Keratinocyte (primary cell): ENCODE measurements at regions not wholly inside any gene's neighbourhood (a gene's known extent, or its start where the extent isn't known, plus 50 kb on each side); places are given as distances from the start of the nearest gene placed in this dataset.

Experiments used
- DNase-seq: peaks from one replicate; pipeline ENCODE4 v3.0.0-alpha.2; 2011; ENCODE audit warnings: low read depth, missing footprints, low spot score
- FAIRE-seq: peaks from 2 replicates; lab custom pipeline; 2011; peaks lifted over from hg19 to GRCh38; lab: Jason Lieb, UNC
- H2AFZ ChIP-seq: 2 replicates; pipeline ENCODE4 v1.6.0; 2012; ENCODE audit warnings: low read length, control low read depth, inconsistent platforms; ENCODE audit not compliant: control insufficient read depth
- H3K27ac ChIP-seq: 2 replicates; pipeline ENCODE4 v1.5.1; 2011; ENCODE audit warnings: low read length; ENCODE audit not compliant: control insufficient read depth, insufficient read depth
- H3K27me3 ChIP-seq: 3 replicates; pipeline ENCODE4 v1.6.0; 2011; ENCODE audit warnings: low read length; ENCODE audit not compliant: control insufficient read depth, insufficient read depth; ENCODE audit errors: extremely low read depth
- H3K36me3 ChIP-seq, 2 experiments: 2 replicates in 1 of 2; 3 replicates in 1 of 2; pipeline ENCODE4 v1.5.1; 2011; ENCODE audit warnings: low read length in 2 of 2, mild to moderate bottlenecking in 1 of 2; ENCODE audit not compliant: control insufficient read depth in 2 of 2, insufficient read depth in 2 of 2; ENCODE audit errors: extremely low read depth in 1 of 2
- H3K4me1 ChIP-seq: 3 replicates; pipeline ENCODE4 v1.5.1; 2011; ENCODE audit warnings: low read length; ENCODE audit not compliant: control insufficient read depth, insufficient read depth; ENCODE audit errors: extremely low read depth
- H3K4me2 ChIP-seq: 3 replicates; pipeline ENCODE4 v1.6.0; 2011; ENCODE audit warnings: low read depth, low read length; ENCODE audit not compliant: control insufficient read depth, insufficient read depth; ENCODE audit errors: extremely low read depth
- H3K4me3 ChIP-seq, 3 experiments: fragments of 200-600 bp in 1 of 3; sonication (generic) in 1 of 3; 2 replicates in 2 of 3; 3 replicates in 1 of 3; pipeline ENCODE4 v1.5.1; 2011 to 2016; ENCODE audit warnings: low read length in 3 of 3, mild to moderate bottlenecking in 3 of 3, control low read depth in 2 of 3, inconsistent platforms in 1 of 3, low read depth in 1 of 3, mixed read lengths in 1 of 3, mixed run types in 1 of 3, moderate library complexity in 1 of 3; ENCODE audit not compliant: control insufficient read depth in 2 of 3, insufficient read depth in 2 of 3; ENCODE audit errors: extremely low read depth in 1 of 3
- H3K79me2 ChIP-seq: 2 replicates; pipeline ENCODE4 v1.6.0; 2012; ENCODE audit warnings: low read length; ENCODE audit not compliant: control insufficient read depth, insufficient read depth
- H3K9ac ChIP-seq: 3 replicates; pipeline ENCODE4 v1.6.0; 2011; ENCODE audit warnings: low read length; ENCODE audit not compliant: control insufficient read depth, insufficient read depth; ENCODE audit errors: extremely low read depth
- H3K9me1 ChIP-seq: 3 replicates; pipeline ENCODE4 v1.6.0; 2011; ENCODE audit warnings: low read length; ENCODE audit not compliant: control insufficient read depth, insufficient read depth; ENCODE audit errors: extremely low read depth
- H3K9me3 ChIP-seq: 2 replicates; pipeline ENCODE4 v1.5.1; 2012; ENCODE audit warnings: low read depth, low read length; ENCODE audit not compliant: control insufficient read depth
- H4K20me1 ChIP-seq: 3 replicates; pipeline ENCODE4 v1.6.0; 2011; ENCODE audit warnings: low read length; ENCODE audit not compliant: control insufficient read depth, insufficient read depth; ENCODE audit errors: extremely low read depth
- EZH2 ChIP-seq: IDR thresholded peaks from one replicate; pipeline ENCODE4 v1.6.1; 2012; ENCODE audit warnings: inconsistent platforms, mild to moderate bottlenecking, low read length, moderate library complexity
- dilution Hi-C: fragments of 300-500 bp; cut with MboI; formaldehyde crosslinking; loops from one replicate; pipeline ENCODE4 v1.7.0; 2020; ENCODE audit warnings: low sequenced_read_pairs; ENCODE audit not compliant: extremely low pct_ligation_motif_present
- TF ChIP-seq, protein P1 (sequence below), 3 experiments: IDR thresholded peaks in 1 of 3; conservative IDR thresholded peaks in 1 of 3; optimal IDR thresholded peaks in 1 of 3; 2 replicates in 2 of 3; 3 replicates in 1 of 3; pipeline versions ENCODE3 to v1.5.1; 2011; ENCODE audit warnings: low read length in 3 of 3, mild to moderate bottlenecking in 3 of 3, moderate library complexity in 2 of 3, control low read depth in 1 of 3, inconsistent platforms in 1 of 3; ENCODE audit not compliant: insufficient read depth in 2 of 3; ENCODE audit errors: extremely low read depth in 1 of 3

DNA sequence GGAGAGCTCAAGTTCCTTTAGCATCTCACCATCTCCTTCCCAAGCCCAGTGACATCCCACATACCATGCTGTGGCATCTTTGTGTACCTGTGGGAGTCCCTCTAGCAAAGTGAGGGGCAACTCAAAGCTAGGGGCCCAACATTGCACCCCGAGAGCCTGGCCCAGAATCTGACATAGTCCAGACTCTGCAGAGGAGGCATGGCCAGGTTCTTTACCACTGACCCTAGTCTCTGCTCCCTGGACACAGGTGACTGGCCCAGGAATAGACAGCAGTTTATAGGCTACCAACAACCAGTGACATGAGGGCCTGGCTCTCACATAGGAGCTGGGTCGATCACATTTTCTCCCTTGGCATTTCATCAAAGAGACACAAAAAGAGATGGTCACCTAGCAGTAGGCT lies 444.0 kb upstream of the ZMIZ1 start:
- no peak overlapping the region for H3K9ac ChIP-seq
- no peaks in the 10 kb centered on the region for H3K4me1 ChIP-seq
- no peaks in the 10 kb centered on the region for H3K79me2 ChIP-seq
- FAIRE-seq (no peak), DNase-seq (no peak)
- H3K27ac ChIP-seq = no peak overlapping the region
- no peak for TF ChIP-seq EZH2
- TF ChIP-seq, protein P1, sequence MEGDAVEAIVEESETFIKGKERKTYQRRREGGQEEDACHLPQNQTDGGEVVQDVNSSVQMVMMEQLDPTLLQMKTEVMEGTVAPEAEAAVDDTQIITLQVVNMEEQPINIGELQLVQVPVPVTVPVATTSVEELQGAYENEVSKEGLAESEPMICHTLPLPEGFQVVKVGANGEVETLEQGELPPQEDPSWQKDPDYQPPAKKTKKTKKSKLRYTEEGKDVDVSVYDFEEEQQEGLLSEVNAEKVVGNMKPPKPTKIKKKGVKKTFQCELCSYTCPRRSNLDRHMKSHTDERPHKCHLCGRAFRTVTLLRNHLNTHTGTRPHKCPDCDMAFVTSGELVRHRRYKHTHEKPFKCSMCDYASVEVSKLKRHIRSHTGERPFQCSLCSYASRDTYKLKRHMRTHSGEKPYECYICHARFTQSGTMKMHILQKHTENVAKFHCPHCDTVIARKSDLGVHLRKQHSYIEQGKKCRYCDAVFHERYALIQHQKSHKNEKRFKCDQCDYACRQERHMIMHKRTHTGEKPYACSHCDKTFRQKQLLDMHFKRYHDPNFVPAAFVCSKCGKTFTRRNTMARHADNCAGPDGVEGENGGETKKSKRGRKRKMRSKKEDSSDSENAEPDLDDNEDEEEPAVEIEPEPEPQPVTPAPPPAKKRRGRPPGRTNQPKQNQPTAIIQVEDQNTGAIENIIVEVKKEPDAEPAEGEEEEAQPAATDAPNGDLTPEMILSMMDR (optimal IDR thresholded peaks at IDR 0.05 in 1 of 3, IDR thresholded peaks at IDR 0.05 in 1 of 3, conservative IDR thresholded peaks at IDR 0.05 in 1 of 3; ENCODE audit: extremely low read depth in 1 of 3, insufficient read depth in 2 of 3, low read length in 3 of 3) = no peak
- no peak overlapping the region for H2AFZ ChIP-seq
- H3K27me3 ChIP-seq = peaks cover 4% of the 10 kb centered on the region
- no peaks in the 10 kb centered on the region for H3K9me1 ChIP-seq
- H3K4me3 ChIP-seq = no peak overlapping the region
- no peaks in the 10 kb centered on the region for H3K9me3 ChIP-seq
- no peaks in the 10 kb centered on the region for H3K36me3 ChIP-seq
- no peaks in the 10 kb centered on the region for H4K20me1 ChIP-seq
- no peak overlapping the region for H3K4me2 ChIP-seq
- dilution Hi-C loops = no loop called here

DNA sequence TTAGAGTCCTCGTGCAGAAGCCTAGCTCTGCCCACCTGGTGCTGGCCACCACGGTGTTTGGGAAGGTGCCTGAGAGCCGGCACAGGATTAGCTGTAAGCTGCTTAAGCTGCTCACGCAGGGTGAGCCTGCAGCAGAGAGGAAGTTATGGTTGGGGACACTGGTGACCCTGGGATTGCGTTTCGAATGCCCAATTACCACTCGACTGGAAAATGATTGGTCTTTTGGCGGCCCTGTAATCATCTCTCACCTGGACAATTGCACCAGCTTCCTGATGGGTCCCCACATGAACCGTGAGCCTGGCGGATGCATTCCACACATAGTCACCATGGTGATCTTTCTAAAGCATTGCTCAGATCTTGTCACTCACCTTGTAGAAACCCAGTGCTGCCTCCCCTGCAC lies 442.3 kb upstream of the ZMIZ1 start:
- Histone ChIP-seq H4K20me1 (no peaks in the 10 kb centered on the region), H3K4me3 (no peak overlapping the region), H2AFZ (no peak overlapping the region), H3K27me3 (peaks cover 4% of the 10 kb centered on the region), H3K4me2 (no peak overlapping the region), H3K36me3 (no peaks in the 10 kb centered on the region), H3K79me2 (no peaks in the 10 kb centered on the region), H3K9ac (no peak overlapping the region), H3K9me1 (no peaks in the 10 kb centered on the region), H3K9me3 (no peaks in the 10 kb centered on the region), H3K27ac (no peak overlapping the region), H3K4me1 (no peaks in the 10 kb centered on the region)
- dilution Hi-C loops = no loop called here
- no peak for TF ChIP-seq EZH2
- TF ChIP-seq, protein P1 (optimal IDR thresholded peaks at IDR 0.05 in 1 of 3, IDR thresholded peaks at IDR 0.05 in 1 of 3, conservative IDR thresholded peaks at IDR 0.05 in 1 of 3; ENCODE audit: extremely low read depth in 1 of 3, insufficient read depth in 2 of 3, low read length in 3 of 3) = no peak
- FAIRE-seq = no peak
- DNase-seq = no peak
